Upper lobe of left lung (tissue), 4 donors: ENCODE measurements at regions not wholly inside any gene's neighbourhood (a gene's known extent, or its start where the extent isn't known, plus 50 kb on each side); places are given as distances from the start of the nearest gene placed in this dataset.

ENCODE experiments used
- CTCF ChIP-seq, 6 experiments: fragments of 450-650 bp in 4 of 6; fragments of 200-600 bp in 2 of 6; sonication (generic) in 2 of 6; IDR thresholded peaks; one replicate each; pipeline ENCODE4 v1.5.1; 2016 to 2019; ENCODE audit warnings: antibody characterized with exemption in 6 of 6
- EP300 ChIP-seq, 4 donors: sonication (generic); formaldehyde crosslinking; IDR thresholded peaks; one replicate each; pipeline ENCODE4 v1.5.1; 2017; ENCODE audit warnings: antibody characterized with exemption in 4 of 4, control low read depth in 2 of 4

GRCh38 chr12:97026901-97027300 is 119.8 kb downstream of the NEDD1 start:
- no peak for TF ChIP-seq EP300 (IDR thresholded peaks at IDR 0.05)
- no peak for TF ChIP-seq CTCF (IDR thresholded peaks at IDR 0.05)
